Endothelial cell (in vitro differentiated cells): ENCODE measurements at regions not wholly inside any gene's neighbourhood (a gene's known extent, or its start where the extent isn't known, plus 50 kb on each side); places are given as distances from the start of the nearest gene placed in this dataset.

Experiments used
- DNase-seq: peaks from one replicate; pipeline ENCODE4 v3.0.0; 2021; ENCODE audit warnings: low spot score
- H3K27ac Mint-ChIP-seq: one replicate; pipeline ENCODE4 v1.8.0; 2021; ENCODE audit warnings: mixed read lengths, inconsistent platforms; ENCODE audit not compliant: unreplicated experiment
- H3K27me3 Mint-ChIP-seq: one replicate; pipeline ENCODE4 v1.8.0; 2021; ENCODE audit warnings: mild to moderate bottlenecking, moderate library complexity, mixed read lengths, inconsistent platforms; ENCODE audit not compliant: unreplicated experiment
- H3K36me3 Mint-ChIP-seq: one replicate; pipeline ENCODE4 v1.8.0; 2021; ENCODE audit warnings: mild to moderate bottlenecking, low read depth, mixed read lengths, inconsistent platforms; ENCODE audit not compliant: unreplicated experiment
- H3K4me1 Mint-ChIP-seq: one replicate; pipeline ENCODE4 v1.8.0; 2021; ENCODE audit warnings: mild to moderate bottlenecking, mixed read lengths, inconsistent platforms; ENCODE audit not compliant: unreplicated experiment
- H3K4me3 Mint-ChIP-seq: one replicate; pipeline ENCODE4 v1.8.0; 2021; ENCODE audit warnings: mild to moderate bottlenecking, mixed read lengths, inconsistent platforms; ENCODE audit not compliant: unreplicated experiment
- H3K9me3 Mint-ChIP-seq: one replicate; pipeline ENCODE4 v1.8.0; 2021; ENCODE audit warnings: mixed read lengths, inconsistent platforms; ENCODE audit not compliant: unreplicated experiment
- CTCF ChIP-seq: fragments of 200-600 bp; sonication (generic); IDR thresholded peaks from one replicate; pipeline ENCODE4 v1.5.0; 2021; ENCODE audit warnings: antibody characterized with exemption; ENCODE audit not compliant: unreplicated experiment

- no peaks in the 10 kb centered on the region for H3K36me3 Mint-ChIP-seq
- no peak overlapping the region for H3K4me3 Mint-ChIP-seq
- H3K4me1 Mint-ChIP-seq = no peaks in the 10 kb centered on the region
- DNase-seq = no peak
- peaks cover 3% of the 10 kb centered on the region for H3K27me3 Mint-ChIP-seq
- no peak overlapping the region for H3K27ac Mint-ChIP-seq
- H3K9me3 Mint-ChIP-seq = no peaks in the 10 kb centered on the region
- no peak for TF ChIP-seq CTCF
These were observed 102.8 kb upstream of the NCAM1 start for GRCh38 chr11:112858289-112859023.

GRCh38 chr11:112859787-112860186 lies 101.4 kb upstream of the NCAM1 start:
- Mint-ChIP-seq H3K4me3 (no peak overlapping the region), H3K4me1 (no peaks in the 10 kb centered on the region), H3K27me3 (peaks cover 3% of the 10 kb centered on the region), H3K36me3 (no peaks in the 10 kb centered on the region), H3K9me3 (no peaks in the 10 kb centered on the region), H3K27ac (no peak overlapping the region)
- TF ChIP-seq CTCF = no peak
- no peak for DNase-seq

- no peak overlapping the region for H3K27ac Mint-ChIP-seq
- H3K4me1 Mint-ChIP-seq = no peaks in the 10 kb centered on the region
- H3K9me3 Mint-ChIP-seq = no peaks in the 10 kb centered on the region
- H3K27me3 Mint-ChIP-seq = peaks cover 4% of the 10 kb centered on the region
- no peak for DNase-seq
- H3K36me3 Mint-ChIP-seq = no peaks in the 10 kb centered on the region
- H3K4me3 Mint-ChIP-seq = no peak overlapping the region
- no peak for TF ChIP-seq CTCF
These were observed 99.9 kb upstream of the NCAM1 start for GRCh38 chr11:112861356-112861755.

DNA sequence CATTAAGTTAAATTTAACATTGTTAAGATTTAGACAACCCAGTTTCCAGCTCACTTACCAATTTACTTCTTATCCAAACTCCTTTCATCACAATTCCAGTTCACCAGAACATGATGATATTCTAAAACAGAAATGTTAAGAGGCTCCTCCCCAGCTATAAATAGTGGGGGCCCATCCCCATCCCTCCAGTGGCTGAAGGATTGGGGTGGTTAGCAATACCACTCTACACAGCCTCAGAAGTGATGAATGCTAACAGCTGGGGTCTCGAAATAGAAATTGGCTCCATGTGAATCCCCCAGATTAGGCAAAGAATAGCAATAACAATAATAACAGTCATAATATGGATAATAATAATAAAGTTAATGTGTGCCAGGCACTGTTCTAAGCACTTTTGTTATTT lies 97.9 kb upstream of the NCAM1 start:
- H3K9me3 Mint-ChIP-seq = no peaks in the 10 kb centered on the region
- no peak for DNase-seq
- peaks cover 6% of the 10 kb centered on the region for H3K27me3 Mint-ChIP-seq
- H3K4me3 Mint-ChIP-seq = no peak overlapping the region
- TF ChIP-seq CTCF = no peak
- H3K36me3 Mint-ChIP-seq = no peaks in the 10 kb centered on the region
- no peaks in the 10 kb centered on the region for H3K4me1 Mint-ChIP-seq
- no peak overlapping the region for H3K27ac Mint-ChIP-seq

DNA sequence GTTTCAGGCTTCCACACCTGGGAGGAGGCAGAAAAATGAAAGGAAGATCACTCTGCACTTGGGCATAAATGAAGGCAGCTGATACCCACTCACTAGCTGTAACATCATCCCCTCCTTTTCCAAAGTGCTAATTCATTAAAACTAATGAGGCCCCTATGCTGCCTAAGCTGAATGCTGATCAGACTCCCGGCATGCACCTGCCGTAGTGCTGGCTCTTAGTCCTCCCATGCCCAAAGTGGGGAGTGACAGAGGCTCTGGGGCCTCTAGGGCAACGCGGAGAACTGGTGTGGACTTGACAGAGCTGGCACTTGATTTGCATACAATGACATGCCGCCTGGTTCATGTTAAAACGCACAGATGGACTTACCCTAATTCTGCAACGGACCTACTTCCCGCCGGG lies 96.5 kb upstream of the NCAM1 start:
- no peak for DNase-seq

More for the DNA sequence above, 96.5 kb upstream of the NCAM1 start:
- Mint-ChIP-seq H3K9me3 (no peaks in the 10 kb centered on the region), H3K4me3 (no peak overlapping the region), H3K4me1 (no peaks in the 10 kb centered on the region), H3K27ac (no peak overlapping the region), H3K27me3 (peaks cover 6% of the 10 kb centered on the region), H3K36me3 (no peaks in the 10 kb centered on the region)
- TF ChIP-seq CTCF = no peak
